GM12891 (cell line): ENCODE measurements at regions not wholly inside any gene's neighbourhood (a gene's known extent, or its start where the extent isn't known, plus 50 kb on each side); places are given as distances from the start of the nearest gene placed in this dataset.

ENCODE experiments used
- PAX5 ChIP-seq: IDR thresholded peaks from 2 replicates; pipeline ENCODE4 v1.6.1; 2011; ENCODE audit warnings: low read length, moderate library complexity, mild to moderate bottlenecking; ENCODE audit not compliant: insufficient read depth, severe bottlenecking
- POLR2A ChIP-seq: IDR thresholded peaks from 2 replicates; pipeline ENCODE4 v1.6.1; 2011; ENCODE audit warnings: low read depth, low read length, control low read depth
- POLR2AphosphoS5 ChIP-seq: IDR thresholded peaks from 2 replicates; pipeline ENCODE4 v1.6.1; 2011; ENCODE audit warnings: low read depth, low read length, control low read depth
- POU2F2 ChIP-seq: IDR thresholded peaks from 2 replicates; pipeline ENCODE4 v1.6.1; 2011; ENCODE audit warnings: low read depth, mild to moderate bottlenecking, control low read depth, low read length, moderate library complexity
- SPI1 ChIP-seq: IDR thresholded peaks from 2 replicates; pipeline ENCODE4 v1.6.1; 2011; ENCODE audit warnings: low read depth, low read length, control low read depth
- TAF1 ChIP-seq: IDR thresholded peaks from 2 replicates; pipeline ENCODE4 v1.6.1; 2011; ENCODE audit warnings: low read depth, low read length, control low read depth

- TF ChIP-seq POLR2A (no peak), SPI1 (no peak), TAF1 (no peak), PAX5 (no peak), POLR2AphosphoS5 (no peak), POU2F2 (no peak)
Observed at GRCh38 chr3:163572856-163573255, 1505.4 kb downstream of the SI start.
